ENCODE measurements at regions not wholly inside any gene's neighbourhood (a gene's known extent, or its start where the extent isn't known, plus 50 kb on each side); places are given as distances from the start of the nearest gene placed in this dataset.
A peak's percentile ranks its signal among the peaks of the same experiment; 100 is the strongest.
"Not testable (repeated sequence)": the region's sequence is repeated elsewhere in the genome, so short reads cannot be mapped to it uniquely, and the experiment has no call there.

GRCh38 chr2:156959481-156959880 is 298.0 kb upstream of the GALNT5 start:
- in situ Hi-C loops (cut with MboI; ENCODE audit: low sequenced_read_pairs), result no loop called here
- no peaks in the 10 kb centered on the region for H3K27me3 ChIP-seq (ENCODE audit: low read depth)
- H3K4me3 ChIP-seq, result no peak overlapping the region
- DNase-seq (ENCODE audit: low spot score in 2 of 2), result no peak
- peaks cover 13% of the 10 kb centered on the region for H3K9me3 ChIP-seq
- no peaks in the 10 kb centered on the region for H3K4me1 ChIP-seq
- H3K36me3 ChIP-seq (replicated peaks), result no peaks in the 10 kb centered on the region

GRCh38 chr2:156982615-156983014 is 274.9 kb upstream of the GALNT5 start:
- in situ Hi-C loops (cut with MboI; ENCODE audit: low sequenced_read_pairs), result no loop called here
- no peaks in the 10 kb centered on the region for H3K27me3 ChIP-seq (ENCODE audit: low read depth)
- H3K4me1 ChIP-seq, result no peaks in the 10 kb centered on the region
- no peak overlapping the region for H3K4me3 ChIP-seq
- no peaks in the 10 kb centered on the region for H3K9me3 ChIP-seq
- DNase-seq (ENCODE audit: low spot score in 2 of 2), result no peak
- no peaks in the 10 kb centered on the region for H3K36me3 ChIP-seq (replicated peaks)

GRCh38 chr2:156986339-156986988 is 271.0 kb upstream of the GALNT5 start:
- Histone ChIP-seq H3K4me1 (peaks cover 10% of the 10 kb centered on the region; the same call in 1 of the 2 replicates), H3K4me3 (no peak overlapping the region), H3K9me3 (no peaks in the 10 kb centered on the region), H3K36me3 (replicated peaks) (no peaks in the 10 kb centered on the region), H3K27me3 (ENCODE audit: low read depth) (no peaks in the 10 kb centered on the region)
- DNase-seq (ENCODE audit: low spot score in 2 of 2), result peak; percentile 30 to 40
- in situ Hi-C loops (cut with MboI; ENCODE audit: low sequenced_read_pairs), result no loop called here

GRCh38 chr2:156999661-157000060 is 257.8 kb upstream of the GALNT5 start:
- H3K36me3 ChIP-seq (replicated peaks), result no peaks in the 10 kb centered on the region
- H3K9me3 ChIP-seq, result no peaks in the 10 kb centered on the region
- in situ Hi-C loops (cut with MboI; ENCODE audit: low sequenced_read_pairs), result no loop called here
- H3K4me1 ChIP-seq, result no peaks in the 10 kb centered on the region
- no peak for DNase-seq (ENCODE audit: low spot score in 2 of 2)
- no peaks in the 10 kb centered on the region for H3K27me3 ChIP-seq (ENCODE audit: low read depth)
- no peak overlapping the region for H3K4me3 ChIP-seq

- Histone ChIP-seq H3K4me3 (no peak overlapping the region), H3K4me1 (no peaks in the 10 kb centered on the region), H3K27me3 (ENCODE audit: low read depth) (no peaks in the 10 kb centered on the region), H3K9me3 (no peaks in the 10 kb centered on the region), H3K36me3 (replicated peaks) (no peaks in the 10 kb centered on the region)
- DNase-seq (ENCODE audit: low spot score in 2 of 2), result peak in 1 of 2 experiments; percentile 5
- in situ Hi-C loops (cut with MboI; ENCODE audit: low sequenced_read_pairs), result no loop called here
Measured at GRCh38 chr2:157004789-157005188, 252.7 kb upstream of the GALNT5 start.

GRCh38 chr2:157015015-157015575 is 242.4 kb upstream of the GALNT5 start:
- no peaks in the 10 kb centered on the region for H3K27me3 ChIP-seq (ENCODE audit: low read depth)
- no peaks in the 10 kb centered on the region for H3K36me3 ChIP-seq (replicated peaks)
- in situ Hi-C loops (cut with MboI; ENCODE audit: low sequenced_read_pairs), result no loop called here
- DNase-seq (ENCODE audit: low spot score in 2 of 2), result no peak
- no peaks in the 10 kb centered on the region for H3K9me3 ChIP-seq
- no peak overlapping the region for H3K4me3 ChIP-seq
- no peaks in the 10 kb centered on the region for H3K4me1 ChIP-seq

GRCh38 chr2:157023264-157023663 is 234.2 kb upstream of the GALNT5 start:
- DNase-seq (ENCODE audit: low spot score in 2 of 2), result peak; percentile 75

GRCh38 chr2:157024129-157024528 is 233.4 kb upstream of the GALNT5 start:
- peaks cover 3% of the 10 kb centered on the region; the same call in 1 of the 2 replicates for H3K36me3 ChIP-seq (replicated peaks)
- in situ Hi-C loops (cut with MboI; ENCODE audit: low sequenced_read_pairs), result no loop called here
- peaks cover 10% of the 10 kb centered on the region; the same call in 1 of the 2 replicates for H3K9me3 ChIP-seq
- no peak overlapping the region for H3K4me3 ChIP-seq
- H3K4me1 ChIP-seq, result peaks cover 16% of the 10 kb centered on the region
- no peak for DNase-seq (ENCODE audit: low spot score in 2 of 2)
- H3K27me3 ChIP-seq (ENCODE audit: low read depth), result no peaks in the 10 kb centered on the region

More at GRCh38 chr2:157023264-157023663, 234.2 kb upstream of the GALNT5 start:
- H3K36me3 ChIP-seq (replicated peaks); H3K27me3 ChIP-seq (ENCODE audit: low read depth); H3K4me3 ChIP-seq; in situ Hi-C loops (cut with MboI; ENCODE audit: low sequenced_read_pairs): not testable (repeated sequence)
- Histone ChIP-seq H3K9me3 (peaks cover 10% of the 10 kb centered on the region; the same call in 1 of the 2 replicates), H3K4me1 (peaks cover 16% of the 10 kb centered on the region)

GRCh38 chr2:157032017-157032416 is 225.5 kb upstream of the GALNT5 start:
- DNase-seq (ENCODE audit: low spot score in 2 of 2), result peak in 1 of 2 experiments; percentile 23
- Histone ChIP-seq H3K27me3 (ENCODE audit: low read depth) (no peaks in the 10 kb centered on the region), H3K9me3 (no peaks in the 10 kb centered on the region), H3K36me3 (replicated peaks) (no peaks in the 10 kb centered on the region), H3K4me1 (peaks cover 8% of the 10 kb centered on the region; the same call in 1 of the 2 replicates), H3K4me3 (no peak overlapping the region)
- in situ Hi-C loops (cut with MboI; ENCODE audit: low sequenced_read_pairs), result no loop called here

- Histone ChIP-seq H3K4me1 (peaks cover 26% of the 10 kb centered on the region), H3K4me3 (no peak overlapping the region), H3K27me3 (ENCODE audit: low read depth) (no peaks in the 10 kb centered on the region), H3K9me3 (no peaks in the 10 kb centered on the region), H3K36me3 (replicated peaks) (no peaks in the 10 kb centered on the region)
- DNase-seq (ENCODE audit: low spot score in 2 of 2), result no peak
- in situ Hi-C loops (cut with MboI; ENCODE audit: low sequenced_read_pairs), result no loop called here
Measured at GRCh38 chr2:157036726-157037125, 220.8 kb upstream of the GALNT5 start.

- Histone ChIP-seq H3K27me3 (ENCODE audit: low read depth) (no peaks in the 10 kb centered on the region), H3K4me1 (peaks cover 4% of the 10 kb centered on the region), H3K4me3 (no peak overlapping the region), H3K36me3 (replicated peaks) (no peaks in the 10 kb centered on the region), H3K9me3 (no peaks in the 10 kb centered on the region)
- in situ Hi-C loops (cut with MboI; ENCODE audit: low sequenced_read_pairs), result no loop called here
- DNase-seq (ENCODE audit: low spot score in 2 of 2), result peak in 1 of 2 experiments; percentile 48
Measured at GRCh38 chr2:157043786-157044185, 213.7 kb upstream of the GALNT5 start.

GRCh38 chr2:157046396-157046795 is 211.1 kb upstream of the GALNT5 start:
- Histone ChIP-seq H3K4me1 (peaks cover 9% of the 10 kb centered on the region), H3K36me3 (replicated peaks) (no peaks in the 10 kb centered on the region), H3K27me3 (ENCODE audit: low read depth) (no peaks in the 10 kb centered on the region), H3K4me3 (no peak overlapping the region), H3K9me3 (no peaks in the 10 kb centered on the region)
- in situ Hi-C loops (cut with MboI; ENCODE audit: low sequenced_read_pairs), result no loop called here
- DNase-seq (ENCODE audit: low spot score in 2 of 2), result no peak

- peaks cover 19% of the 10 kb centered on the region for H3K4me1 ChIP-seq
- H3K4me3 ChIP-seq, result no peak overlapping the region
- no peaks in the 10 kb centered on the region for H3K27me3 ChIP-seq (ENCODE audit: low read depth)
- no peak for DNase-seq (ENCODE audit: low spot score in 2 of 2)
- no peaks in the 10 kb centered on the region for H3K9me3 ChIP-seq
- no peaks in the 10 kb centered on the region for H3K36me3 ChIP-seq (replicated peaks)
- in situ Hi-C loops (cut with MboI; ENCODE audit: low sequenced_read_pairs), result loop anchor here (10.0 kb wide), 1 partner anchor 458 kb away; no protein-coding TSS in a partner anchor
Measured at GRCh38 chr2:157052685-157053224, 204.8 kb upstream of the GALNT5 start.

- H3K4me1 ChIP-seq, result peaks cover 19% of the 10 kb centered on the region
- in situ Hi-C loops (cut with MboI; ENCODE audit: low sequenced_read_pairs), result loop anchor here (10.0 kb wide), 1 partner anchor 459 kb away; no protein-coding TSS in a partner anchor
- H3K27me3 ChIP-seq (ENCODE audit: low read depth), result no peaks in the 10 kb centered on the region
- no peak for DNase-seq (ENCODE audit: low spot score in 2 of 2)
- H3K36me3 ChIP-seq (replicated peaks), result no peaks in the 10 kb centered on the region
- no peak overlapping the region for H3K4me3 ChIP-seq
- H3K9me3 ChIP-seq, result no peaks in the 10 kb centered on the region
Measured at GRCh38 chr2:157053876-157054275, 203.6 kb upstream of the GALNT5 start.

Data from HAP-1 (cell line).